ENCODE measurements at regions not wholly inside any gene's neighbourhood (a gene's known extent, or its start where the extent isn't known, plus 50 kb on each side); places are given as distances from the start of the nearest gene placed in this dataset.

GRCh38 chr14:101207897-101208296 is 304.4 kb upstream of the RTL1 start:
- H3K4me3 Mint-ChIP-seq (ENCODE audit: low read depth), result no peak overlapping the region
- no peak for DNase-seq (ENCODE audit: low spot score, unreplicated experiment)
- no peak for TF ChIP-seq CTCF (IDR thresholded peaks at IDR 0.05; ENCODE audit: unreplicated experiment)
- H3K9me3 Mint-ChIP-seq (ENCODE audit: low read depth), result peaks cover 55% of the 10 kb centered on the region
- H3K27ac Mint-ChIP-seq, result no peak overlapping the region
- H3K27me3 Mint-ChIP-seq, result no peaks in the 10 kb centered on the region
- H3K36me3 Mint-ChIP-seq (ENCODE audit: insufficient read depth), result peaks cover 4% of the 10 kb centered on the region
- H3K4me1 Mint-ChIP-seq (ENCODE audit: low read depth), result no peaks in the 10 kb centered on the region

- H3K4me3 Mint-ChIP-seq (ENCODE audit: low read depth), result no peak overlapping the region
- TF ChIP-seq CTCF (IDR thresholded peaks at IDR 0.05; ENCODE audit: unreplicated experiment), result no peak
- no peak for DNase-seq (ENCODE audit: low spot score, unreplicated experiment)
- H3K27ac Mint-ChIP-seq, result no peak overlapping the region
- H3K27me3 Mint-ChIP-seq, result no peaks in the 10 kb centered on the region
- no peaks in the 10 kb centered on the region for H3K4me1 Mint-ChIP-seq (ENCODE audit: low read depth)
- peaks cover 45% of the 10 kb centered on the region for H3K9me3 Mint-ChIP-seq (ENCODE audit: low read depth)
- peaks cover 2% of the 10 kb centered on the region for H3K36me3 Mint-ChIP-seq (ENCODE audit: insufficient read depth)
Observed at GRCh38 chr14:101209594-101209993, 306.1 kb upstream of the RTL1 start.

DNA sequence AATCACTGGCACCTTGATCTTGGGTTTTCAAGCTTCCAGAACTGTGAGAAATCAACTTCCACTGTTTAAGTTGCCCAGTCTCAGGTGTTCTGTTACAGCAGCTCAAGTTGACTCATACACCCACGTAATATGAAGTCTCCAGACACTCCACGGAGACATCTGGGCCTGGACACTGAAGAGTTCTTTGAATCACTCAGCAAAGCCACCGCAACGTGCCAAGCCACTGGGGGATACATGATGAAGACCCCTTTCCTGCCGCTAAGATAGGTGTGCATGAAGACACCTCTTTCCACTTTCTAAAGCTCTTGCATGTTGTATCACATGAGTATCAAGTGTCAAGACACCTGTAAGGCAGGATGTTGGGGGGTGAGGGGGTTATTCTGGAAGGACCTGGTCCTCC is 311.7 kb upstream of the RTL1 start:
- Mint-ChIP-seq H3K36me3 (ENCODE audit: insufficient read depth) (no peaks in the 10 kb centered on the region), H3K9me3 (ENCODE audit: low read depth) (peaks cover 12% of the 10 kb centered on the region), H3K4me3 (ENCODE audit: low read depth) (no peak overlapping the region), H3K27ac (no peak overlapping the region), H3K4me1 (ENCODE audit: low read depth) (peaks cover 21% of the 10 kb centered on the region), H3K27me3 (no peaks in the 10 kb centered on the region)
- peak; percentile 3 for DNase-seq (ENCODE audit: low spot score, unreplicated experiment)
- no peak for TF ChIP-seq CTCF (IDR thresholded peaks at IDR 0.05; ENCODE audit: unreplicated experiment)

GRCh38 chr14:101215927-101216326 is 312.4 kb upstream of the RTL1 start:
- peaks cover 21% of the 10 kb centered on the region for H3K4me1 Mint-ChIP-seq (ENCODE audit: low read depth)
- H3K27ac Mint-ChIP-seq, result no peak overlapping the region
- DNase-seq (ENCODE audit: low spot score, unreplicated experiment), result no peak
- H3K4me3 Mint-ChIP-seq (ENCODE audit: low read depth), result no peak overlapping the region
- no peaks in the 10 kb centered on the region for H3K36me3 Mint-ChIP-seq (ENCODE audit: insufficient read depth)
- peaks cover 7% of the 10 kb centered on the region for H3K9me3 Mint-ChIP-seq (ENCODE audit: low read depth)
- TF ChIP-seq CTCF (IDR thresholded peaks at IDR 0.05; ENCODE audit: unreplicated experiment), result no peak
- H3K27me3 Mint-ChIP-seq, result no peaks in the 10 kb centered on the region

- no peak for TF ChIP-seq CTCF (IDR thresholded peaks at IDR 0.05; ENCODE audit: unreplicated experiment)
- no peaks in the 10 kb centered on the region for H3K36me3 Mint-ChIP-seq (ENCODE audit: insufficient read depth)
- no peak for DNase-seq (ENCODE audit: low spot score, unreplicated experiment)
- peaks cover 7% of the 10 kb centered on the region for H3K9me3 Mint-ChIP-seq (ENCODE audit: low read depth)
- peaks cover 21% of the 10 kb centered on the region for H3K4me1 Mint-ChIP-seq (ENCODE audit: low read depth)
- no peak overlapping the region for H3K4me3 Mint-ChIP-seq (ENCODE audit: low read depth)
- no peaks in the 10 kb centered on the region for H3K27me3 Mint-ChIP-seq
- peak overlapping the region; percentile 29 for H3K27ac Mint-ChIP-seq
Observed at GRCh38 chr14:101216366-101217079, 313.0 kb upstream of the RTL1 start.

Measured in progenitor cell of endocrine pancreas (in vitro differentiated cells).